ENCODE measurements at regions not wholly inside any gene's neighbourhood (a gene's known extent, or its start where the extent isn't known, plus 50 kb on each side); places are given as distances from the start of the nearest gene placed in this dataset.
"Not testable (repeated sequence)": the region's sequence is repeated elsewhere in the genome, so short reads cannot be mapped to it uniquely, and the experiment has no call there.

- not testable (repeated sequence) for H3K27me3 Mint-ChIP-seq
These were observed 136.5 kb downstream of the SPDYE17 start for GRCh38 chr7:76895696-76896095.

GRCh38 chr7:76891771-76892170 lies 140.4 kb downstream of the SPDYE17 start:
- DNase-seq, H3K27me3 Mint-ChIP-seq, H3K27ac Mint-ChIP-seq, H3K4me1 Mint-ChIP-seq, H3K4me3 Mint-ChIP-seq, CTCF ChIA-PET, H3K9me3 Mint-ChIP-seq, H3K36me3 Mint-ChIP-seq: not testable (repeated sequence)

More at GRCh38 chr7:76895696-76896095, 136.5 kb downstream of the SPDYE17 start:
- CTCF ChIA-PET, H3K9me3 Mint-ChIP-seq, H3K36me3 Mint-ChIP-seq, DNase-seq, H3K4me3 Mint-ChIP-seq, H3K27ac Mint-ChIP-seq, H3K4me1 Mint-ChIP-seq: not testable (repeated sequence)

DNA sequence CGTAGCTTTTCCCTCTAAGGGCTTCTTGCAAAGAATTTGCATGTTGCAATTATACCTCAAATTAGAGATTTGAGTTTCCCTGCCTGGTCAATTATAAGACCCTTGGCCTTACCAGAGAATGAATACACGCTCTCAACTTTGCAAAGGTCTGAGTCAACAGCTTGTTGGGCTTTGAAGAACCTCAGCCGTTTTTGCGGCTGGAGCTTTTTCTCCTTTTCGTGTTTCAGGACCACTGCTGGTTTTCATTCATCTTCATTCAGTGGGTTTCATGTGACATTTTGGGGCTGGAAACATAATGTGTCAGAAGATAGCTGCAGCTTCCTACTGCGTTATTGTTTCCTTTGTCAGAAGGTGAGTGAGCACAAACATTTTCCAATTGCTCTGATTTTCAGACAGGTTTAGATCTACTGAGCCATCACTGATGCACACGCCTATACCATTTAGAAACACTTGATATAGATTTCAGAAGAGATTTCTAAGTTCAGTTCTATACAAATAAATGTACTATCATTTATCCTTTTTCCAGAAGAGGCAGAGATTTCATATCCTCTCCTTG lies 152.3 kb downstream of the SPDYE17 start:
- H3K9me3 Mint-ChIP-seq, CTCF ChIA-PET, H3K27me3 Mint-ChIP-seq, DNase-seq, H3K27ac Mint-ChIP-seq, H3K4me1 Mint-ChIP-seq, H3K36me3 Mint-ChIP-seq, H3K4me3 Mint-ChIP-seq: not testable (repeated sequence)

DNA sequence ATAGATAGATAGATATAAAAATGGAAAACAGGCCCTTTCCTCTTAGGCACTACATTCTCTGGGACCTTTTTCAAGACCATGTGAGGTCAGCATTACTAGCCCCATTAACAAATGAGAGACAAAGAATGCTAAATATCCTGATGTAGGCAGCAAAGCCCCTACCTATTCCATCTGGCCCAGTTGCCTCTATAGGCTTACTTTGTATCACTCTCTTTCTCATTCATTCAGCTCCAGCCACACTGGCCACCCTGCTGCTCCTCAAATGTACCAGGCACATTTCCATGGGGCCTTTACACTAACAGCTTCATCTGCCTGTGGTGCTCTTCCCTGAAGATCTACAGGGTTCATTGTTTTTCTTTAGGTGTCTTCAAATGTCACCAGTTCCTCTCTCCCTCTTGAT lies 156.4 kb downstream of the SPDYE17 start:
- DNase-seq, CTCF ChIA-PET, H3K27me3 Mint-ChIP-seq, H3K4me3 Mint-ChIP-seq, H3K27ac Mint-ChIP-seq, H3K36me3 Mint-ChIP-seq, H3K4me1 Mint-ChIP-seq, H3K9me3 Mint-ChIP-seq: not testable (repeated sequence)

GRCh38 chr7:76870504-76870808 lies 161.7 kb downstream of the SPDYE17 start:
- H3K4me1 Mint-ChIP-seq, H3K36me3 Mint-ChIP-seq, DNase-seq, H3K9me3 Mint-ChIP-seq, H3K4me3 Mint-ChIP-seq, H3K27me3 Mint-ChIP-seq, CTCF ChIA-PET, H3K27ac Mint-ChIP-seq: not testable (repeated sequence)

DNA sequence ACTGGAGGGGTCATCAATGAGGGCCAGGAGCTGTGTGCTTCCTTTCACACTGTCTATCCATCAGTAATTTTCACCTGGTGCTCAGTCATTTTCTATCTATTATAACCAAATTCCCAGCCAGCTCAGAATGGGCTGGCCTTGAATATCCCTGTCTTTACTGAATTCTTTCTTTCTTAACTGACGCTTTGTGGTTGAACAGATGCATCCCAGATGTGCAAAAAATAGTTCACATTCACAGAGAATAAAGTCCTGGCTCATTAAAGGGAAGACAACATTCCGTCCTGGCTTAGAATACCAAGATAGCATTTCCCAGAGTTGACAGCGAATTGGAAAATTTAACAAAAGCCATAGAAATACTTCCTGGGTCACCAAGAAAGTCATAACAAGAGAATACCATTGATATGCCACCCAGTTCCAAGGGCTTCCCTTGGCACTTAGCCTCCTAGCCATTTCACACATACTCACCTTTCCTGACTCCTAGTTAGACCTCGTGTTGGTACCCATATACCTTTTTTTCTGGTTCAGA lies 164.7 kb downstream of the SPDYE17 start:
- CTCF ChIA-PET, H3K27me3 Mint-ChIP-seq, H3K4me3 Mint-ChIP-seq, H3K36me3 Mint-ChIP-seq, H3K4me1 Mint-ChIP-seq, H3K27ac Mint-ChIP-seq, DNase-seq, H3K9me3 Mint-ChIP-seq: not testable (repeated sequence)

DNA sequence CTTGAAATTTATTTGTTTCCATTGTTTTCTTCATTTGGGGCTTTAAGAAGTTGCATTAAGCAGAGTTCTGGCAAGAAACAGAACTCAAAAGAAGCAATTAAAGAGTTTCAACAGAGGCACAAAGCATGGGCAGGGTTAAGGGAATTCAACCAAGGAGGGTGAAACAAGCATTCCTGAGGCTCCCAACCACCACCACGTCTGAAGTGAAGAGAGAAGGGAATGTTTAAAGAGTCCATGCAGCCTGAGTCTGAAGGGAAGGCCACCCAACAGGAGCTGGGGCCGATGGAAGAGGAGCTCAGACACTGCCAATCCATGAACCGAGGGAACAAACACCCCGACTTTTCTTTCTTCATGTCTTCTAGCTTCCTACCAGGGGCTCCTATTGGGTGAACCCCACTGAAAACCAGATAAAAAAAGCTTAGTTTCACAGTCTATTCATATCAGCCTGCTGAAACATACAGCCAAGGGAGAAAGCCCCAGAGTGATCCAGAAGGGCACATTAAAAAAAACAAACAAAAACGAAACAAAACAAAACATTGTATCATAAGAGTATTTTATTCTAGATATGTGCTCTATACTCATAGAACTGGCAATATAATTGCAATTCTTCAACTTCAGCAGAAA lies 168.9 kb downstream of the SPDYE17 start:
- H3K4me1 Mint-ChIP-seq, H3K9me3 Mint-ChIP-seq, DNase-seq, CTCF ChIA-PET, H3K36me3 Mint-ChIP-seq, H3K27ac Mint-ChIP-seq, H3K4me3 Mint-ChIP-seq, H3K27me3 Mint-ChIP-seq: not testable (repeated sequence)

- H3K36me3 Mint-ChIP-seq, CTCF ChIA-PET, H3K27me3 Mint-ChIP-seq, H3K27ac Mint-ChIP-seq, H3K4me3 Mint-ChIP-seq, H3K9me3 Mint-ChIP-seq, H3K4me1 Mint-ChIP-seq, DNase-seq: not testable (repeated sequence)
These were observed 169.9 kb downstream of the SPDYE17 start for GRCh38 chr7:76862241-76862640.

DNA sequence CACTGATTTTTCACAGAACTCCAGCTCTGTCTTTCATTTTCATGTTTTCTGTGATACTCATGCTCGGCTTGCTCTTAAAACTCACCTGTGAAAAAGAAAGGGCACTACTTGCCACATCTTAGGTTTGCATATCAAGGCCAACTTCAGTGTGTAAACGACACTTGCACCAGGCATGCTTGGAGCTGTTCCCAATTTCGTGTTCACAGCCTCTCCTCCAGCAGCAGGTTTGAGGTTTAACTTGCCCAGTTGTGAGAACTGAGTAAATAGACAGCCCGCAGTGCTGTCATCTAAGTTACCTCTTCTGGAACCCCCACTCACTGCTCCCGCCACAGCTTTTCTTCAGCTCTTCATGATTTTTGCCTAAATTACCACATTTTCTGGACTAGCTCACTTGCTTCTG lies 172.2 kb downstream of the SPDYE17 start:
- H3K36me3 Mint-ChIP-seq, H3K27ac Mint-ChIP-seq, H3K27me3 Mint-ChIP-seq, H3K4me1 Mint-ChIP-seq, H3K4me3 Mint-ChIP-seq, CTCF ChIA-PET, DNase-seq, H3K9me3 Mint-ChIP-seq: not testable (repeated sequence)

DNA sequence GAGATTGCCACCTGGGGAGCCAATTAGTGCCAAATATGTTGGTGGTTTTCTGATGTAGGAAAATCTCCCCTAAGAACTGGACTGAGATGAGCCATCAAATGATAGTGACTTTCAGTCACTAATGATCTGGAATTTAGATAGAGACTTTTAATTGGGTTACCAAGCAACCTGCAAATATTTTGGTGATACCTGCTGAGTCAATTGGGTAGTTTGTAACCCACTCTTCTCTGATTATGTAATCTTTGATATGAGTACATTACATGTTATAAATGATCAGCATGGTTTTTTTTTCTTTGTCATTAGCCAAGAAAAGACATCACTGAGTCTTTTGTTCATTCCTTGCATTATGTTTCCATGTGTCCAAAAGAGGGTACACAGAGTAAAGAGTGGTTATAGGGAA lies 177.5 kb downstream of the SPDYE17 start:
- DNase-seq, H3K27ac Mint-ChIP-seq, H3K36me3 Mint-ChIP-seq, H3K4me1 Mint-ChIP-seq, H3K4me3 Mint-ChIP-seq, H3K27me3 Mint-ChIP-seq, H3K9me3 Mint-ChIP-seq, CTCF ChIA-PET: not testable (repeated sequence)

DNA sequence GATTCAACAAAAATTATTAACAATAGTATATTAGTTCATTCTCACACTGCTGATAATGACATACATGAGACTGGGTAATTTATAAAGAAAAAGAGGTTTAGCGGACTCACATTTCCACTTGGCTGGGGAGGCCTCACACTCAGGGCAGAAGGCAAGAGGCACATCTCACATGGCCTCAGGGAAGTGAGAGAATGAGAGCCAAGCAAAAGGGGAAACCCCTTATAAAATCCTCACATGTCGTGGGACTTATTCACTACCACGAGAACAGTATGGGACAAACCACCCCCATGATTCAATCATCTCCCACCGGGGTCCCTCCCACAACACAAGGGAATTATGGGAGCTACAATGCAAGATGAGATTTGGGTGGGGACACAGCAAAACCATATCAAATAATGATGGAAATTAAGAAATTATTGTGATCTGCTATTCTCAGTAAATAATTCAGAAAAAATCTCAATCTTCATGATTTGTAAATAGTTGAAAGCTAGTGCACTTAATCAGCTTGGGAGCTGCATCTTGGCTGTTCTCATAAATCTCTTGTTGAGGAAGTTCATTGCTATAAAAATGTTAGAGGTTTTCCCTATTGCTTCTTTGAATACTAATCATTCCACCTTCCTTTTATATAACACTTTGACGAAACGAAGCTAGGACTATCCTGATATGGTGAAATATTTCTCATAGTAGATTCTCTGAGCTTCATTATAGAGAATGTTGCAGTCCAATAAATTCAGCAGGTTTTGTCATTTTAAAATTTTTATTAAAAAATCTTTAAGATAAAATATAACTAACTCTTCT lies 179.2 kb downstream of the SPDYE17 start:
- H3K27me3 Mint-ChIP-seq, H3K4me1 Mint-ChIP-seq, H3K36me3 Mint-ChIP-seq, CTCF ChIA-PET, H3K4me3 Mint-ChIP-seq, DNase-seq, H3K27ac Mint-ChIP-seq, H3K9me3 Mint-ChIP-seq: not testable (repeated sequence)

- H3K27me3 Mint-ChIP-seq, H3K27ac Mint-ChIP-seq, H3K4me3 Mint-ChIP-seq, DNase-seq, H3K9me3 Mint-ChIP-seq, CTCF ChIA-PET, H3K4me1 Mint-ChIP-seq, H3K36me3 Mint-ChIP-seq: not testable (repeated sequence)
These were observed 179.8 kb downstream of the SPDYE17 start for GRCh38 chr7:76852362-76852761.

GRCh38 chr7:76851617-76852016 lies 180.5 kb downstream of the SPDYE17 start:
- H3K4me3 Mint-ChIP-seq, CTCF ChIA-PET, H3K36me3 Mint-ChIP-seq, H3K27me3 Mint-ChIP-seq, H3K27ac Mint-ChIP-seq, H3K4me1 Mint-ChIP-seq, H3K9me3 Mint-ChIP-seq, DNase-seq: not testable (repeated sequence)

- H3K27me3 Mint-ChIP-seq, H3K36me3 Mint-ChIP-seq, DNase-seq, CTCF ChIA-PET, H3K9me3 Mint-ChIP-seq, H3K4me3 Mint-ChIP-seq, H3K27ac Mint-ChIP-seq, H3K4me1 Mint-ChIP-seq: not testable (repeated sequence)
These were observed 182.1 kb downstream of the SPDYE17 start for GRCh38 chr7:76849887-76850563.

GRCh38 chr7:76839879-76840278 lies 192.3 kb downstream of the SPDYE17 start:
- CTCF ChIA-PET, H3K9me3 Mint-ChIP-seq, H3K27me3 Mint-ChIP-seq, H3K36me3 Mint-ChIP-seq, H3K4me3 Mint-ChIP-seq, DNase-seq, H3K4me1 Mint-ChIP-seq, H3K27ac Mint-ChIP-seq: not testable (repeated sequence)

All from activated naive CD4-positive, alpha-beta T cell treated with anti-CD3 and anti-CD28 coated beads, Interleukin-2, amount 10 ng/mL, durations not matched to agents 7 days and 5 days (primary cell).